Caco-2 (cell line): ENCODE measurements at regions not wholly inside any gene's neighbourhood (a gene's known extent, or its start where the extent isn't known, plus 50 kb on each side); places are given as distances from the start of the nearest gene placed in this dataset.
A peak's percentile ranks its signal among the peaks of the same experiment; 100 is the strongest.

Source experiments
- BruUV-seq: library from RNA; stranded (reverse); fragments of 400-500 nt; replicated peaks from 2 replicates; lab custom pipeline; 2021; lab: Mats Ljungman, UMichigan
- CTCF ChIA-PET: fragments of 300-600 bp; sonication (Branson Sonifier 250); formaldehyde crosslinking; loops from one replicate; lab custom pipeline; 2022; ENCODE audit warnings: antibody characterized with exemption; lab: Charles Lee
- POLR2A ChIA-PET: fragments of 300-600 bp; sonication (Branson Sonifier 250); formaldehyde crosslinking; loops from one replicate; lab custom pipeline; 2022; ENCODE audit warnings: antibody characterized with exemption; lab: Charles Lee
- DNase-seq, 2 experiments: peaks; one replicate each; pipeline versions ENCODE4 v3.0.0 to v3.0.0-alpha.2; 2020 to 2022
- H3K27me3 ChIP-seq: replicated peaks from 2 replicates; pipeline ENCODE4 v1.6.0; 2011; ENCODE audit warnings: low read length; ENCODE audit not compliant: control insufficient read depth, insufficient read depth
- H3K36me3 ChIP-seq: 2 replicates; pipeline ENCODE4 v1.5.1; 2011; ENCODE audit warnings: low read length; ENCODE audit not compliant: control insufficient read depth, insufficient read depth
- H3K4me1 ChIP-seq: fragments of 250-450 bp; sonication (Bioruptor Pico); 2 replicates; pipeline ENCODE4 v1.5.1; 2020; ENCODE audit warnings: mild to moderate bottlenecking
- H3K4me3 ChIP-seq: 2 replicates; pipeline ENCODE4 v1.5.1; 2011; ENCODE audit warnings: low read depth, mild to moderate bottlenecking, control low read depth, low read length
- H3K9me3 ChIP-seq: fragments of 250-450 bp; sonication (Bioruptor Pico); 2 replicates; pipeline ENCODE4 v1.5.1; 2020; ENCODE audit warnings: mild to moderate bottlenecking, moderate library complexity
- H3K27ac Mint-ChIP-seq: one replicate; pipeline ENCODE4 v1.8.0; 2022; ENCODE audit warnings: mixed read lengths; ENCODE audit not compliant: unreplicated experiment
- H3K27me3 Mint-ChIP-seq: one replicate; pipeline ENCODE4 v1.8.0; 2022; ENCODE audit warnings: mixed read lengths; ENCODE audit not compliant: insufficient read depth, unreplicated experiment
- H3K36me3 Mint-ChIP-seq: one replicate; pipeline ENCODE4 v1.8.0; 2022; ENCODE audit warnings: mild to moderate bottlenecking, mixed read lengths; ENCODE audit not compliant: insufficient read depth, unreplicated experiment
- H3K4me1 Mint-ChIP-seq: one replicate; pipeline ENCODE4 v1.8.0; 2022; ENCODE audit warnings: low read depth, mixed read lengths; ENCODE audit not compliant: unreplicated experiment
- H3K4me3 Mint-ChIP-seq: one replicate; pipeline ENCODE4 v1.8.0; 2022; ENCODE audit warnings: mild to moderate bottlenecking, moderate library complexity, mixed read lengths; ENCODE audit not compliant: unreplicated experiment
- H3K9me3 Mint-ChIP-seq: one replicate; pipeline ENCODE4 v1.8.0; 2022; ENCODE audit warnings: mixed read lengths; ENCODE audit not compliant: unreplicated experiment
- intact Hi-C: fragments of 100-400 bp; cut with micrococcal nuclease; formaldehyde crosslinking; loops from one replicate; pipeline ENCODE4 v1.10.0; 2022; ENCODE audit not compliant: unreplicated experiment
- TF ChIP-seq, protein P1 (sequence below), 2 experiments: fragments of 200-600 bp in 1 of 2; IDR thresholded peaks; 1 replicate in 1 of 2; 2 replicates in 1 of 2; pipeline versions ENCODE4 v1.5.1 to v1.8.0; 2011 to 2022; ENCODE audit warnings: antibody characterized with exemption in 1 of 2, control low read depth in 1 of 2, inconsistent platforms in 1 of 2, low read depth in 1 of 2, low read length in 1 of 2, mild to moderate bottlenecking in 1 of 2, moderate library complexity in 1 of 2; ENCODE audit not compliant: insufficient read depth in 1 of 2, severe bottlenecking in 1 of 2, unreplicated experiment in 1 of 2

- DNase-seq, result no peak
- TF ChIP-seq, protein P1, sequence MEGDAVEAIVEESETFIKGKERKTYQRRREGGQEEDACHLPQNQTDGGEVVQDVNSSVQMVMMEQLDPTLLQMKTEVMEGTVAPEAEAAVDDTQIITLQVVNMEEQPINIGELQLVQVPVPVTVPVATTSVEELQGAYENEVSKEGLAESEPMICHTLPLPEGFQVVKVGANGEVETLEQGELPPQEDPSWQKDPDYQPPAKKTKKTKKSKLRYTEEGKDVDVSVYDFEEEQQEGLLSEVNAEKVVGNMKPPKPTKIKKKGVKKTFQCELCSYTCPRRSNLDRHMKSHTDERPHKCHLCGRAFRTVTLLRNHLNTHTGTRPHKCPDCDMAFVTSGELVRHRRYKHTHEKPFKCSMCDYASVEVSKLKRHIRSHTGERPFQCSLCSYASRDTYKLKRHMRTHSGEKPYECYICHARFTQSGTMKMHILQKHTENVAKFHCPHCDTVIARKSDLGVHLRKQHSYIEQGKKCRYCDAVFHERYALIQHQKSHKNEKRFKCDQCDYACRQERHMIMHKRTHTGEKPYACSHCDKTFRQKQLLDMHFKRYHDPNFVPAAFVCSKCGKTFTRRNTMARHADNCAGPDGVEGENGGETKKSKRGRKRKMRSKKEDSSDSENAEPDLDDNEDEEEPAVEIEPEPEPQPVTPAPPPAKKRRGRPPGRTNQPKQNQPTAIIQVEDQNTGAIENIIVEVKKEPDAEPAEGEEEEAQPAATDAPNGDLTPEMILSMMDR (IDR thresholded peaks at IDR 0.05; ENCODE audit: insufficient read depth in 1 of 2, low read depth in 1 of 2, low read length in 1 of 2, severe bottlenecking in 1 of 2, unreplicated experiment in 1 of 2), result no peak
- Mint-ChIP-seq H3K9me3 (no peaks in the 10 kb centered on the region), H3K4me1 (no peaks in the 10 kb centered on the region), H3K27ac (no peak overlapping the region), H3K36me3 (no peaks in the 10 kb centered on the region), H3K4me3 (no peak overlapping the region), H3K27me3 (peaks cover 6% of the 10 kb centered on the region)
- no peaks in the 10 kb centered on the region for H3K36me3 ChIP-seq
- no peaks in the 10 kb centered on the region for H3K27me3 ChIP-seq
- no TSS peak for BruUV-seq
- H3K4me3 ChIP-seq, result no peak overlapping the region
- intact Hi-C loops, result loop anchor here (1.0 kb wide), 1 partner anchor 47 kb away; no protein-coding TSS in a partner anchor
- ChIA-PET CTCF (no interaction called here), POLR2A (no interaction called here)
- H3K9me3 ChIP-seq, result no peaks in the 10 kb centered on the region
- H3K4me1 ChIP-seq, result peaks cover 6% of the 10 kb centered on the region; the same call in 1 of the 2 replicates
Measured at GRCh38 chr10:61110936-61111335, 167.0 kb upstream of the RHOBTB1 start.

- Mint-ChIP-seq H3K36me3 (no peaks in the 10 kb centered on the region), H3K27ac (no peak overlapping the region), H3K27me3 (peaks cover 5% of the 10 kb centered on the region), H3K4me1 (no peaks in the 10 kb centered on the region), H3K4me3 (no peak overlapping the region), H3K9me3 (no peaks in the 10 kb centered on the region)
- H3K27me3 ChIP-seq, result no peaks in the 10 kb centered on the region
- no peaks in the 10 kb centered on the region for H3K9me3 ChIP-seq
- no TSS peak for BruUV-seq
- H3K4me3 ChIP-seq, result no peak overlapping the region
- TF ChIP-seq, protein P1 (IDR thresholded peaks at IDR 0.05; ENCODE audit: insufficient read depth in 1 of 2, low read depth in 1 of 2, low read length in 1 of 2, severe bottlenecking in 1 of 2, unreplicated experiment in 1 of 2), result no peak
- H3K4me1 ChIP-seq, result peaks cover 6% of the 10 kb centered on the region; the same call in 1 of the 2 replicates
- ChIA-PET CTCF (no interaction called here), POLR2A (no interaction called here)
- no peak for DNase-seq
- intact Hi-C loops, result no loop called here
- H3K36me3 ChIP-seq, result no peaks in the 10 kb centered on the region
Measured at GRCh38 chr10:61110188-61110844, 166.3 kb upstream of the RHOBTB1 start.

DNA sequence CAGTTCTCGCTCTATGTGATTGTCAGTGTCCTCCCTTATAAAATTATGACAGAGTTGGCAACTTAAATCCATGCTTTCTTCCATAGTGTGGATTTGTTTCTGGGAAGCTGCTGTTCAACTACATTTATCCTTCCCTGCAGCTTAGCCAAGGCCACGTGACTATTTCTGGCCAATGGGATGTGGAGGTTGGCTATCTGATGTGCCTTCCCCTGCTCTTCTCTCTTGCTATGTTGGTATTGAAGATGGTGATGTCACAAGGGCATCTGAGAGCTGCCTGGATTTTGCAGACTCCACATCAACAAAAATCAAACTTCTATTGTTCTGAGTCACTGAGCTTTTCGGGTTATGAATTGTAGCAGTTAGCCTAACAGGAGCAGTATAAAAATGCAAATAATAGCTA is 164.9 kb upstream of the RHOBTB1 start:
- CTCF ChIA-PET, result no interaction called here
- H3K27me3 ChIP-seq, result no peaks in the 10 kb centered on the region
- H3K27me3 Mint-ChIP-seq, result peaks cover 2% of the 10 kb centered on the region
- POLR2A ChIA-PET, result no interaction called here
- no peaks in the 10 kb centered on the region for H3K36me3 Mint-ChIP-seq
- H3K36me3 ChIP-seq, result no peaks in the 10 kb centered on the region
- peak; percentile 15 to 46 for DNase-seq
- H3K4me3 ChIP-seq, result no peak overlapping the region
- H3K9me3 ChIP-seq, result no peaks in the 10 kb centered on the region
- H3K9me3 Mint-ChIP-seq, result no peaks in the 10 kb centered on the region
- TF ChIP-seq, protein P1 (IDR thresholded peaks at IDR 0.05; ENCODE audit: insufficient read depth in 1 of 2, low read depth in 1 of 2, low read length in 1 of 2, severe bottlenecking in 1 of 2, unreplicated experiment in 1 of 2), result no peak
- no peak overlapping the region for H3K27ac Mint-ChIP-seq
- peaks cover 6% of the 10 kb centered on the region; the same call in 1 of the 2 replicates for H3K4me1 ChIP-seq
- H3K4me3 Mint-ChIP-seq, result no peak overlapping the region
- intact Hi-C loops, result no loop called here
- no TSS peak for BruUV-seq
- no peaks in the 10 kb centered on the region for H3K4me1 Mint-ChIP-seq
